Karpas-422 (cell line): ENCODE measurements at regions not wholly inside any gene's neighbourhood (a gene's known extent, or its start where the extent isn't known, plus 50 kb on each side); places are given as distances from the start of the nearest gene placed in this dataset.

Source experiments
- DNase-seq: peaks from one replicate; pipeline ENCODE4 v3.0.0-alpha.2; 2015
- H2AFZ ChIP-seq: fragments of 200-600 bp; sonication (generic); 2 replicates; pipeline ENCODE4 v1.6.1; 2014; ENCODE audit warnings: antibody characterized with exemption, low read length, mixed read lengths
- H3K27ac ChIP-seq: fragments of 200-600 bp; sonication (generic); 2 replicates; pipeline ENCODE4 v1.5.1; 2014; ENCODE audit warnings: mild to moderate bottlenecking, low read length, moderate library complexity
- H3K27me3 ChIP-seq: fragments of 200-600 bp; sonication (generic); 2 replicates; pipeline ENCODE4 v1.6.1; 2014; ENCODE audit warnings: low read length, mixed read lengths
- H3K36me3 ChIP-seq: fragments of 200-600 bp; sonication (generic); 2 replicates; pipeline ENCODE4 v1.6.1; 2014; ENCODE audit warnings: low read length, mixed read lengths; ENCODE audit not compliant: insufficient read depth
- H3K4me1 ChIP-seq: fragments of 200-600 bp; sonication (generic); 2 replicates; pipeline ENCODE4 v1.6.1; 2014; ENCODE audit warnings: mild to moderate bottlenecking, low read length, mixed read lengths
- H3K4me2 ChIP-seq: fragments of 200-600 bp; sonication (generic); 2 replicates; pipeline ENCODE4 v1.6.1; 2014; ENCODE audit warnings: low read length, low read depth, mild to moderate bottlenecking; ENCODE audit not compliant: poor library complexity, severe bottlenecking
- H3K4me3 ChIP-seq: fragments of 200-600 bp; sonication (generic); 2 replicates; pipeline ENCODE4 v1.5.1; 2014; ENCODE audit warnings: mild to moderate bottlenecking, antibody characterized with exemption, low read length, mixed read lengths
- H3K79me2 ChIP-seq: fragments of 200-600 bp; sonication (generic); 2 replicates; pipeline ENCODE4 v1.6.1; 2014; ENCODE audit warnings: mild to moderate bottlenecking, low read length, mixed read lengths
- H3K9ac ChIP-seq: fragments of 200-600 bp; sonication (generic); 2 replicates; pipeline ENCODE4 v1.6.0; 2014; ENCODE audit warnings: low read length
- H3K9me2 ChIP-seq: fragments of 200-600 bp; sonication (generic), shearing (Covaris generic); replicated peaks from 2 replicates; pipeline ENCODE4 v1.6.0; 2014; ENCODE audit warnings: mild to moderate bottlenecking, low read length, moderate library complexity; ENCODE audit not compliant: insufficient read depth
- H3K9me3 ChIP-seq: fragments of 300-700, 200-600 bp; sonication (generic); 2 replicates; pipeline ENCODE4 v1.6.1; 2014; ENCODE audit warnings: low read length, mixed read lengths
- H4K20me1 ChIP-seq: fragments of 200-600 bp; sonication (generic); 2 replicates; pipeline ENCODE4 v1.6.1; 2014; ENCODE audit warnings: mild to moderate bottlenecking, antibody characterized with exemption, low read length, low read depth; ENCODE audit not compliant: insufficient read depth

DNA sequence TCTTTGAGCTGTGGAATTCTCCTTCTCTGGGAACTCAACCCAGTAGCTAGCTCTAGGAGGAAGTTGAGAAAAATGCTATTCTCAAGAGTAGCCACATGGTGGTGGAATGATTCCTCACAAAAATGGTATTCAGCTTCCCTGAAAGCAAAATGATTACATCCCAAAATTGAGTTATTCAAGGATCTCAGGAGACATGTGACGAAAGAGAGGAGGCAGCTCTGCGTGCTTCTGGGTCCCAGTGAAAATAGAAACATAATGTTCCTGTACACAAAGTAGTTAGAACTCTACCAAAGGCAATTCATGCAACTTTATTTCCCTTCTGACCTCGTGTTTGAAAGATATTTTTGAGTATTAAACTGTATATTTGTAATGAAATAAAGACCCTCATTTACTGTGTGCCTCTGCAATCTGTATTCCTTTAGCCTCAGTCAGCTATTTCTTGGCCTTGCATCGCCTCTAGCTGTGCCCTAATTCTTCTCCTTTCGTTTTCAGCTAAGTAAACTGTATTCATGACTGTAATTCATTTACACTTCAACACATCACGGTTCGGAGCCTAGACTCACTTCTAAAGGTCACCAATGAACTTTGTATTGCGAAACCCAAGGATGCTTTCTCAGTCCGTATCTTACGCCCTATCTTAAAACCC lies 167.3 kb downstream of the FASLG start:
- H3K36me3 ChIP-seq = no peaks in the 10 kb centered on the region
- H3K4me3 ChIP-seq = no peak overlapping the region
- H3K79me2 ChIP-seq = no peaks in the 10 kb centered on the region
- H3K27ac ChIP-seq = no peak overlapping the region
- H3K9me3 ChIP-seq = no peaks in the 10 kb centered on the region
- no peaks in the 10 kb centered on the region for H4K20me1 ChIP-seq
- 0 out of 2 replicates have a peak overlapping the region, but pooled peaks have one; percentile 20 for H3K9ac ChIP-seq
- peak overlapping the region; percentile 40 for H3K4me2 ChIP-seq
- peak; percentile 70 for DNase-seq
- peaks cover 56% of the 10 kb centered on the region for H3K4me1 ChIP-seq
- no peaks in the 10 kb centered on the region for H3K27me3 ChIP-seq
- no peaks in the 10 kb centered on the region for H3K9me2 ChIP-seq
- H2AFZ ChIP-seq = 0 out of 2 replicates have a peak overlapping the region, but pooled peaks have one; percentile 19

DNA sequence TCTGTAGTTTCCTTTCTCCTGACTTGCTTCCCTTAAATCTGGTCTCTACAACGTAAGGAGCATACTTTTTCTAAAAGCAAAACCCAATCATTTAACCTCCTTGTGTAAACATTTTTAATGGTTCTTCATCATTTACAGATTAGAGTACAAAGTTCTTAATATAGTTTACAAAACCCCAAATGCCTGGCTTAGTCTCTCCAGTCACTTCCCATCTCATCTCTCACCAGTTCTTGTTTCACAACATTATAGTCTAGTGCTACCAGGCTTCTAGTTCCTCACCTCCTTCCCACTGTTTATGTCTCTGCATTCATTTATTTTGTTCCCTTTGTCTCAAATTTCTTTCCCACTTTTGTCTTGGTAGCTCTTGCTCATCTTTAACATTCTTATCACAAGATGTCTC lies 168.4 kb downstream of the FASLG start:
- H4K20me1 ChIP-seq = no peaks in the 10 kb centered on the region
- no peaks in the 10 kb centered on the region for H3K36me3 ChIP-seq
- peaks cover 50% of the 10 kb centered on the region for H3K4me1 ChIP-seq
- DNase-seq = no peak
- H3K4me2 ChIP-seq = no peak overlapping the region
- no peaks in the 10 kb centered on the region for H3K79me2 ChIP-seq
- no peak overlapping the region for H3K27ac ChIP-seq
- no peaks in the 10 kb centered on the region for H3K27me3 ChIP-seq
- H2AFZ ChIP-seq = no peak overlapping the region
- H3K4me3 ChIP-seq = no peak overlapping the region
- no peak overlapping the region for H3K9ac ChIP-seq
- no peaks in the 10 kb centered on the region for H3K9me3 ChIP-seq
- H3K9me2 ChIP-seq = no peaks in the 10 kb centered on the region

GRCh38 chr1:172827841-172828240 lies 168.9 kb downstream of the FASLG start:
- Histone ChIP-seq H4K20me1 (no peaks in the 10 kb centered on the region), H3K27me3 (no peaks in the 10 kb centered on the region), H2AFZ (no peak overlapping the region), H3K4me2 (no peak overlapping the region), H3K4me1 (peaks cover 48% of the 10 kb centered on the region), H3K36me3 (no peaks in the 10 kb centered on the region), H3K9me3 (no peaks in the 10 kb centered on the region), H3K79me2 (no peaks in the 10 kb centered on the region), H3K4me3 (no peak overlapping the region), H3K9ac (no peak overlapping the region), H3K9me2 (no peaks in the 10 kb centered on the region), H3K27ac (no peak overlapping the region)
- DNase-seq = no peak

DNA sequence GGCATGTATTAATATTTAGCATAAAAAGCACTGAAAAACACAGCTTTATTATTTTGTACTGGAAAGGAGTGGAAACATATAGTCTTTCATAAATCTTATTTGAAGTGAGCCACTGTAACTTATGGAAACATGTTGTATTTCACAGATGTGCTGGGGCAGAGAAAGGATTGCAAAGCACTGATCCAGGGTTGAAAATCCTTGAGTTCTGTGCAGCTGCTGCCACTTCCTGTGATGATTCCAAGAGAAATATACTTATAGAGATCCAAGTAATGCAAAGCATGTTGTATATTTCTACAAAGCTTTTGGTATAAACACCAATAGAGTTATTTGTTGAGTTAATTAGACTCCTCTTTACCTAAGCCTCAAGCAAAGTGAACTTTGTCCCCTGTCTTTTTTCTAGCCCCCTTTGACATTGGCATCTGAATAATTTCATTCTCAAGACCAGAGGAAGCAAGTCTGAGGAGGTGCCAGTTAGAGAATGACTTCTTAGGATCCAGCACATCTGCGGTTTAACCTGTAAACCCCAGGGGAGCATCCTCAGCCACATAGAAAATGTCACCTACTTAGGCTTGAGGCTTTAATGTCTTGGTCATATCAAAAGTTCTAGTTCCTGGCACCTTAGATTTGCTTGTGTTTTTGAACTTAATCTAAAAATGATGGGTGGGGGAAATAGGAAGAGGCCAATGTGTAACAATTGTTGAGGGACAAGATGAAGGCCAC lies 173.3 kb downstream of the FASLG start:
- H3K79me2 ChIP-seq = no peaks in the 10 kb centered on the region
- no peak for DNase-seq
- no peaks in the 10 kb centered on the region for H3K9me2 ChIP-seq
- no peaks in the 10 kb centered on the region for H4K20me1 ChIP-seq
- H3K9me3 ChIP-seq = no peaks in the 10 kb centered on the region
- no peak overlapping the region for H3K9ac ChIP-seq
- H3K4me1 ChIP-seq = peaks cover 8% of the 10 kb centered on the region
- H3K4me3 ChIP-seq = no peak overlapping the region
- no peak overlapping the region for H3K4me2 ChIP-seq
- H3K27ac ChIP-seq = no peak overlapping the region
- no peaks in the 10 kb centered on the region for H3K27me3 ChIP-seq
- no peaks in the 10 kb centered on the region for H3K36me3 ChIP-seq
- no peak overlapping the region for H2AFZ ChIP-seq

DNA sequence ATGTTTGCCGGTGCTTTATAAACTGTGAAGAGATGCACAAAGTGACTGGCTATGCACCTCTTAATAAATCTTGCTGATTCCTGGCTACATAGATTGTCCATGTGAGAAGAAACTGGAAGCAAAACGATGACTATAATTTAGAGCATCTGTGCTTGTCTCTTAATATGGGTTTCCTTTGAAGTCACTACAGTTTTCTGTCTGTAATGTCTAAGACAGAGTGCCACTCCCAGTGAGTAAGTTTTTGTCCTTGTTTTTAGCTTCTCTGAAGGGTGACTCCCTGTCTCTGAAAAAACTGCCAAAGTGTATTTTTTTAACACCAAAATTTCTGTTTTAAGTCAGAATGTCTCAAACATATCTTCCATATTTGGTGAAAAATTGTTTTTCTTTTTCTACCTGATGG lies 175.1 kb downstream of the FASLG start:
- Histone ChIP-seq H3K4me1 (peaks cover 8% of the 10 kb centered on the region), H3K27me3 (no peaks in the 10 kb centered on the region), H3K36me3 (no peaks in the 10 kb centered on the region), H3K4me3 (no peak overlapping the region), H2AFZ (no peak overlapping the region), H3K4me2 (no peak overlapping the region), H3K9me2 (no peaks in the 10 kb centered on the region), H3K9ac (no peak overlapping the region), H3K9me3 (no peaks in the 10 kb centered on the region), H4K20me1 (no peaks in the 10 kb centered on the region), H3K79me2 (no peaks in the 10 kb centered on the region), H3K27ac (no peak overlapping the region)
- DNase-seq = no peak

DNA sequence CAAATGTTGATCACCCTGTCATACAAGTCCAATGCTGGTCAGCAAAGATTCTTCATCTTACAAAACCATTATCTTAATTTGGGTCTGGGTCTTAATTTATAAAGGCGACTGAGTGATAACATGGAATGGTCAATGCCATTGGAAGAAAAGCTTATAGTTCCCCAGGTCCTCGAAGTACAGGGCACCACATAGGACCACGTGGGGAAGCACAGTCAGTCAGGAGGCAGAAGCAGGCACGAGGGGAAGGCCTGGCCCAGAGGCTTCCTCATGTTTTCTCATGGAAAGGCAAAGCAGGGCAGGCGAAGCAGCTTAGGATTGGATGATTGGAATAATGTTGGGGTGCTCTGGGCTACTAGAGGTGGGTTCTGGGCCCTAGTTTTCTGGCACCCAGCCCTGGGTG lies 175.7 kb downstream of the FASLG start:
- H3K4me2 ChIP-seq = no peak overlapping the region
- no peak overlapping the region for H3K9ac ChIP-seq
- H3K27ac ChIP-seq = no peak overlapping the region
- no peaks in the 10 kb centered on the region for H3K27me3 ChIP-seq
- no peaks in the 10 kb centered on the region for H3K9me2 ChIP-seq
- no peaks in the 10 kb centered on the region for H3K79me2 ChIP-seq
- no peak overlapping the region for H2AFZ ChIP-seq
- no peaks in the 10 kb centered on the region for H4K20me1 ChIP-seq
- no peak overlapping the region for H3K4me3 ChIP-seq
- DNase-seq = peak; percentile 6
- peaks cover 8% of the 10 kb centered on the region for H3K4me1 ChIP-seq
- H3K36me3 ChIP-seq = no peaks in the 10 kb centered on the region
- no peaks in the 10 kb centered on the region for H3K9me3 ChIP-seq

DNA sequence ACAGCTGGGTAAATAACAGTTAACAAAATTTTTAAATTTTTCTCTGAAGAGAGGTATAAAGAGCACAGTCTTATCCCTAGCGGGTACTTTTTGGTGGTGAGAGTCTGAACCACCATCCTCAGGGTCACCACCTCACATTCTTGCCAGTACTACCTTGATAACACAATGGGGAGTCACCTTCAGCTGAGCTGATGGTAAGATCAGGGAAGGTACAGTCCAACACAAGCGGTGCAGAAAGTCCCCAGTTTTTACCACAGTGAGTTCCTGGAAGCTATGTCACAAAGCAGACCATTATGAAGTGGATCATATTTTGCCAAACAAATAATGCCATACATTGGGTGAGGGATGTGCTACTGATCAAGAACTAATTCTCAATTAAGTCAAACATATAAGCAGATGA lies 176.9 kb downstream of the FASLG start:
- peak; percentile 35 for DNase-seq

DNA sequence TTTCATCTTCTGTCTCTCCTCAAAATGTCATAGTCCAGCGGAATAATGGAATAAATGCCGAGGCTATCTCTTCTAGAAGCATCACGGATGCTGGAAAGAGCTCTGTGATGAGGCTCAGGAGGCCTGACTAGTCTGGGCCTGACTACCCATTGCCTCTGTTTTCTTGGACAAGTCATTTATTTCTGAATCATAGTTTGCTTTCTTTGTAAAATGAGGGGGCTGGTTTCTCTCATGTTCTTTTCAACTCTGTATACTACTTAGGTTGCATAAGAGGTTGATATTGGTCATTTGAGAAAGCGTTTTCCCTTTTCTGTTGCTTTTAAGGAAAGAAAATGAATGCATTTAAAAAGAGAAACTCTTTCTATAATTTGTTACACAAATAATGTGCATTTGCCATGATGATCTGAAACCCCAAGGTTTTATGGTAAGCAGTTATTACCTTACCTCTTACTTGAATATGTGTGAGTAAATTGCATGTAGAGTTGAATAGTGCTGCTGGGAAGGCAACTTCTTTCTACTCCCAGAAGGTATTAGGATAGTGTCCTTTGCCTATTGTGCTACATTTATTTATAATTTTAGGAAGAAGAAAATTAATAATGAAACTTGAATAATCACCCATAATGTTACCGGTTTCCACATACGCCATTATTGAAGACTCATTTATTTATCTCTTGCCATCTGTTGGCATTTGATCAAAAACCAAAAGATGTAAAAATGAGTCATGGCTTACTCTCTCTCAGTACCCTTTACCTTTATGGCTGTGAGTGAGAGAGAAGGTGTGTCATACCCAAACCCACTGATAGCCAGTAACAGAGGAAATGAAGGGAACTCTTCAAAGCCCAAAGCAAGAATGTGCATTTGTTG lies 179.1 kb downstream of the FASLG start:
- H3K9me3 ChIP-seq = no peaks in the 10 kb centered on the region
- H4K20me1 ChIP-seq = no peaks in the 10 kb centered on the region
- no peaks in the 10 kb centered on the region for H3K9me2 ChIP-seq
- H3K27ac ChIP-seq = no peak overlapping the region
- H3K4me2 ChIP-seq = no peak overlapping the region
- no peaks in the 10 kb centered on the region for H3K27me3 ChIP-seq
- no peaks in the 10 kb centered on the region for H3K36me3 ChIP-seq
- no peaks in the 10 kb centered on the region for H3K4me1 ChIP-seq
- no peak overlapping the region for H3K9ac ChIP-seq
- DNase-seq = peak; percentile 25
- H3K79me2 ChIP-seq = no peaks in the 10 kb centered on the region
- no peak overlapping the region for H3K4me3 ChIP-seq
- H2AFZ ChIP-seq = no peak overlapping the region

More for the DNA sequence above, 176.9 kb downstream of the FASLG start:
- Histone ChIP-seq H3K79me2 (no peaks in the 10 kb centered on the region), H4K20me1 (no peaks in the 10 kb centered on the region), H3K4me3 (no peak overlapping the region), H3K27me3 (no peaks in the 10 kb centered on the region), H3K36me3 (no peaks in the 10 kb centered on the region), H3K9me2 (no peaks in the 10 kb centered on the region), H3K9me3 (no peaks in the 10 kb centered on the region), H3K4me2 (no peak overlapping the region), H3K9ac (no peak overlapping the region), H2AFZ (no peak overlapping the region), H3K4me1 (peaks cover 8% of the 10 kb centered on the region), H3K27ac (no peak overlapping the region)
